ENCODE measurements at regions not wholly inside any gene's neighbourhood (a gene's known extent, or its start where the extent isn't known, plus 50 kb on each side); places are given as distances from the start of the nearest gene placed in this dataset.

- H3K27ac ChIP-seq (ENCODE audit: low read length), result no peak overlapping the region
- H3K4me3 Mint-ChIP-seq, result no peak overlapping the region
- POLR2A ChIA-PET, result interaction anchor here in 1 of 2 donors (0.6 kb wide), 1 partner anchor 1426 kb away, joined by 4 read pairs; no protein-coding TSS in a partner anchor
- DNase-seq, result no peak
- no peaks in the 10 kb centered on the region for H3K27me3 Mint-ChIP-seq
- ATAC-seq (replicated peaks in 1 of 4), result no peak
- no peak overlapping the region for H3K4me3 ChIP-seq (ENCODE audit: control insufficient read depth in 1 of 2, extremely low read depth in 1 of 2, low read length in 1 of 2)
- no peaks in the 10 kb centered on the region for H3K36me3 ChIP-seq (ENCODE audit: control insufficient read depth in 2 of 2, extremely low read depth in 1 of 2, insufficient read depth in 1 of 2, low read length in 1 of 2)
- no peaks in the 10 kb centered on the region for H3K36me3 Mint-ChIP-seq
- H3K27me3 ChIP-seq (replicated peaks in 1 of 2; ENCODE audit: control insufficient read depth in 2 of 2, extremely low read depth in 1 of 2, insufficient read depth in 2 of 2, low read length in 1 of 2), result no peaks in the 10 kb centered on the region
- H3K9me3 ChIP-seq, result no peaks in the 10 kb centered on the region
- CTCF ChIA-PET, result no interaction called here
- no peaks in the 10 kb centered on the region for H3K4me1 Mint-ChIP-seq
- no peaks in the 10 kb centered on the region for H3K4me1 ChIP-seq (ENCODE audit: control insufficient read depth in 1 of 2, extremely low read depth in 1 of 2, insufficient read depth in 2 of 2, low read length in 2 of 2)
- no peaks in the 10 kb centered on the region for H3K9me3 Mint-ChIP-seq
- no peak overlapping the region for H3K27ac Mint-ChIP-seq
Measured at GRCh38 chr13:48842316-48842715, 133.4 kb upstream of the FNDC3A start.

GRCh38 chr13:48843630-48844380 is 131.9 kb upstream of the FNDC3A start:
- ATAC-seq (replicated peaks in 1 of 4) (no peak), DNase-seq (no peak)
- ChIA-PET POLR2A (no interaction called here), CTCF (interaction anchor here in 1 of 2 donors (0.6 kb wide), 1 partner anchor 337 kb away, joined by 3 read pairs; no protein-coding TSS in a partner anchor)
- Mint-ChIP-seq H3K4me1 (no peaks in the 10 kb centered on the region), H3K36me3 (no peaks in the 10 kb centered on the region), H3K27me3 (no peaks in the 10 kb centered on the region), H3K9me3 (no peaks in the 10 kb centered on the region), H3K27ac (no peak overlapping the region), H3K4me3 (no peak overlapping the region)
- no peaks in the 10 kb centered on the region for H3K4me1 ChIP-seq (ENCODE audit: control insufficient read depth in 1 of 2, extremely low read depth in 1 of 2, insufficient read depth in 2 of 2, low read length in 2 of 2)
- no peak overlapping the region for H3K4me3 ChIP-seq (ENCODE audit: control insufficient read depth in 1 of 2, extremely low read depth in 1 of 2, low read length in 1 of 2)
- no peaks in the 10 kb centered on the region for H3K9me3 ChIP-seq
- H3K36me3 ChIP-seq (ENCODE audit: control insufficient read depth in 2 of 2, extremely low read depth in 1 of 2, insufficient read depth in 1 of 2, low read length in 1 of 2), result no peaks in the 10 kb centered on the region
- WGBS (ENCODE audit: insufficient coverage), result no CpG with 5 or more reads among the region's 3 CpGs
- H3K27ac ChIP-seq (ENCODE audit: low read length), result no peak overlapping the region
- H3K27me3 ChIP-seq (replicated peaks in 1 of 2; ENCODE audit: control insufficient read depth in 2 of 2, extremely low read depth in 1 of 2, insufficient read depth in 2 of 2, low read length in 1 of 2), result no peaks in the 10 kb centered on the region

- no peaks in the 10 kb centered on the region for H3K4me1 ChIP-seq (ENCODE audit: control insufficient read depth in 1 of 2, extremely low read depth in 1 of 2, insufficient read depth in 2 of 2, low read length in 2 of 2)
- ChIA-PET POLR2A (interaction anchor here in 1 of 2 donors (0.5 kb wide), 1 partner anchor 1051 kb away, joined by 3 read pairs; no protein-coding TSS in a partner anchor), CTCF (no interaction called here)
- DNase-seq (no peak), ATAC-seq (replicated peaks in 1 of 4) (no peak)
- H3K36me3 Mint-ChIP-seq, result no peaks in the 10 kb centered on the region
- H3K4me3 Mint-ChIP-seq, result no peak overlapping the region
- no peaks in the 10 kb centered on the region for H3K27me3 Mint-ChIP-seq
- no peaks in the 10 kb centered on the region for H3K4me1 Mint-ChIP-seq
- H3K27me3 ChIP-seq (replicated peaks in 1 of 2; ENCODE audit: control insufficient read depth in 2 of 2, extremely low read depth in 1 of 2, insufficient read depth in 2 of 2, low read length in 1 of 2), result no peaks in the 10 kb centered on the region
- no peak overlapping the region for H3K27ac ChIP-seq (ENCODE audit: low read length)
- H3K9me3 ChIP-seq, result no peaks in the 10 kb centered on the region
- no peaks in the 10 kb centered on the region for H3K36me3 ChIP-seq (ENCODE audit: control insufficient read depth in 2 of 2, extremely low read depth in 1 of 2, insufficient read depth in 1 of 2, low read length in 1 of 2)
- WGBS (ENCODE audit: insufficient coverage), result 83% methylated on average over 1 of the region's 2 CpGs
- no peak overlapping the region for H3K27ac Mint-ChIP-seq
- no peak overlapping the region for H3K4me3 ChIP-seq (ENCODE audit: control insufficient read depth in 1 of 2, extremely low read depth in 1 of 2, low read length in 1 of 2)
- no peaks in the 10 kb centered on the region for H3K9me3 Mint-ChIP-seq
Measured at GRCh38 chr13:48844676-48845075, 131.0 kb upstream of the FNDC3A start.

- no peak overlapping the region for H3K27ac ChIP-seq (ENCODE audit: low read length)
- no peaks in the 10 kb centered on the region for H3K9me3 ChIP-seq
- WGBS (ENCODE audit: insufficient coverage), result 94% methylated on average over 3 of the region's 5 CpGs
- ATAC-seq (replicated peaks in 1 of 4) (no peak), DNase-seq (no peak)
- no peak overlapping the region for H3K4me3 Mint-ChIP-seq
- POLR2A ChIA-PET, result no interaction called here
- peaks cover 8 to 18% (median 10%) of the 10 kb centered on the region in 3 donors for H3K4me1 Mint-ChIP-seq
- CTCF ChIA-PET, result no interaction called here
- no peak overlapping the region for H3K27ac Mint-ChIP-seq
- H3K4me3 ChIP-seq (ENCODE audit: control insufficient read depth in 1 of 2, extremely low read depth in 1 of 2, low read length in 1 of 2), result no peak overlapping the region
- no peaks in the 10 kb centered on the region for H3K36me3 ChIP-seq (ENCODE audit: control insufficient read depth in 2 of 2, extremely low read depth in 1 of 2, insufficient read depth in 1 of 2, low read length in 1 of 2)
- H3K4me1 ChIP-seq (ENCODE audit: control insufficient read depth in 1 of 2, extremely low read depth in 1 of 2, insufficient read depth in 2 of 2, low read length in 2 of 2), result no peaks in the 10 kb centered on the region
- H3K36me3 Mint-ChIP-seq, result no peaks in the 10 kb centered on the region
- H3K27me3 Mint-ChIP-seq, result no peaks in the 10 kb centered on the region
- H3K27me3 ChIP-seq (replicated peaks in 1 of 2; ENCODE audit: control insufficient read depth in 2 of 2, extremely low read depth in 1 of 2, insufficient read depth in 2 of 2, low read length in 1 of 2), result no peaks in the 10 kb centered on the region
- no peaks in the 10 kb centered on the region for H3K9me3 Mint-ChIP-seq
Measured at GRCh38 chr13:48849515-48849914, 126.2 kb upstream of the FNDC3A start.

GRCh38 chr13:48851707-48852106 is 124.0 kb upstream of the FNDC3A start:
- H3K27ac Mint-ChIP-seq, result no peak overlapping the region
- peaks cover 8 to 18% (median 10%) of the 10 kb centered on the region in 3 donors for H3K4me1 Mint-ChIP-seq
- POLR2A ChIA-PET, result no interaction called here
- Histone ChIP-seq H3K4me3 (ENCODE audit: control insufficient read depth in 1 of 2, extremely low read depth in 1 of 2, low read length in 1 of 2) (no peak overlapping the region), H3K36me3 (ENCODE audit: control insufficient read depth in 2 of 2, extremely low read depth in 1 of 2, insufficient read depth in 1 of 2, low read length in 1 of 2) (no peaks in the 10 kb centered on the region), H3K27ac (ENCODE audit: low read length) (no peak overlapping the region), H3K4me1 (ENCODE audit: control insufficient read depth in 1 of 2, extremely low read depth in 1 of 2, insufficient read depth in 2 of 2, low read length in 2 of 2) (no peaks in the 10 kb centered on the region), H3K27me3 (replicated peaks in 1 of 2; ENCODE audit: control insufficient read depth in 2 of 2, extremely low read depth in 1 of 2, insufficient read depth in 2 of 2, low read length in 1 of 2) (no peaks in the 10 kb centered on the region), H3K9me3 (no peaks in the 10 kb centered on the region)
- no peak overlapping the region for H3K4me3 Mint-ChIP-seq
- ATAC-seq (replicated peaks in 1 of 4), result no peak
- no peaks in the 10 kb centered on the region for H3K36me3 Mint-ChIP-seq
- WGBS (ENCODE audit: insufficient coverage), result 0% methylated on average over 1 of the region's 2 CpGs
- CTCF ChIA-PET, result no interaction called here
- no peaks in the 10 kb centered on the region for H3K27me3 Mint-ChIP-seq
- H3K9me3 Mint-ChIP-seq, result no peaks in the 10 kb centered on the region
- no peak for DNase-seq

- no CpG with 5 or more reads among the region's 8 CpGs for WGBS (ENCODE audit: insufficient coverage)
- no peaks in the 10 kb centered on the region for H3K36me3 Mint-ChIP-seq
- H3K27me3 ChIP-seq (replicated peaks in 1 of 2; ENCODE audit: control insufficient read depth in 2 of 2, extremely low read depth in 1 of 2, insufficient read depth in 2 of 2, low read length in 1 of 2), result no peaks in the 10 kb centered on the region
- H3K4me1 Mint-ChIP-seq, result peaks cover 10 to 24% (median 17%) of the 10 kb centered on the region in 3 donors
- H3K4me3 Mint-ChIP-seq, result no peak overlapping the region
- ChIA-PET CTCF (interaction anchor here in 1 of 2 donors (0.6 kb wide), 1 partner anchor 158 kb away, joined by 3 read pairs; no protein-coding TSS in a partner anchor), POLR2A (no interaction called here)
- no peak for ATAC-seq (replicated peaks in 1 of 4)
- no peaks in the 10 kb centered on the region for H3K9me3 ChIP-seq
- peaks cover 0 to under 1% of the 10 kb centered on the region in 2 experiments for H3K4me1 ChIP-seq (ENCODE audit: control insufficient read depth in 1 of 2, extremely low read depth in 1 of 2, insufficient read depth in 2 of 2, low read length in 2 of 2)
- no peak for DNase-seq
- no peak overlapping the region for H3K27ac ChIP-seq (ENCODE audit: low read length)
- H3K27me3 Mint-ChIP-seq, result no peaks in the 10 kb centered on the region
- no peak overlapping the region for H3K27ac Mint-ChIP-seq
- no peaks in the 10 kb centered on the region for H3K36me3 ChIP-seq (ENCODE audit: control insufficient read depth in 2 of 2, extremely low read depth in 1 of 2, insufficient read depth in 1 of 2, low read length in 1 of 2)
- no peak overlapping the region for H3K4me3 ChIP-seq (ENCODE audit: control insufficient read depth in 1 of 2, extremely low read depth in 1 of 2, low read length in 1 of 2)
- no peaks in the 10 kb centered on the region for H3K9me3 Mint-ChIP-seq
Measured at GRCh38 chr13:48852911-48853727, 122.6 kb upstream of the FNDC3A start.

All from T-cell (primary cell).